Mammary epithelial cell (primary cell): ENCODE measurements at regions not wholly inside any gene's neighbourhood (a gene's known extent, or its start where the extent isn't known, plus 50 kb on each side); places are given as distances from the start of the nearest gene placed in this dataset.

ENCODE experiments used
- CTCF ChIP-seq, 2 donors: IDR thresholded peaks in 1 of 2; conservative IDR thresholded peaks in 1 of 2; 2 replicates each; pipeline ENCODE4 v1.5.1; 2011 to 2012; ENCODE audit warnings: inconsistent platforms in 2 of 2, low read length in 2 of 2, mild to moderate bottlenecking in 2 of 2, control low read depth in 1 of 2, low read depth in 1 of 2; ENCODE audit not compliant: insufficient read depth in 1 of 2; ENCODE audit errors: extremely low read depth in 1 of 2
- EZH2 ChIP-seq: IDR thresholded peaks from 2 replicates; pipeline ENCODE4 v1.6.1; 2012; ENCODE audit warnings: low read length, inconsistent platforms, borderline replicate concordance

- TF ChIP-seq CTCF (conservative IDR thresholded peaks at IDR 0.05 in 1 of 2, IDR thresholded peaks at IDR 0.05 in 1 of 2; ENCODE audit: extremely low read depth in 1 of 2, insufficient read depth in 1 of 2, low read depth in 1 of 2, low read length in 2 of 2) (no peak), EZH2 (no peak)
Observed at GRCh38 chr6:153980171-153980570, 58.9 kb upstream of the OPRM1 start.
